ENCODE measurements at regions not wholly inside any gene's neighbourhood (a gene's known extent, or its start where the extent isn't known, plus 50 kb on each side); places are given as distances from the start of the nearest gene placed in this dataset.

DNA sequence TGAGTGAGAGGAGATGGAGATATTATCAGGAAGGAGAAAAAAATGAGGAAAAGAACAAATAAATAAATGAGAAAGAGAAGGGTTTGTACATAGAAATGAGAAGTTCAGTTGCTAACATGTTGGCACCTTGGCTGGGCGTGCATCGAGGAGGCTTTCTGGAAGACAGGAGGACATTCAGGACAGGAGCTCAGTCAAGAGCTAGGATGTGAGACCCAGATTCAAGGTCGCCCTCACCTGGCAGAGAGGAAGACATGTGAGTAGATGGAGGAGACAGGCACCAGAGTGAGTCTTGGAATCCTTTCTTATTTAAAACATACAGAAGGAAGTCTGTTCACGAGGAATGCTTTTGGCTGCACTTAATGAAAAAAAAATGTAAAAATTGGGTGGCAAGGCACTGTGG, 640.9 kb downstream of the NPHP4 start:
- no peak for DNase-seq

DNA sequence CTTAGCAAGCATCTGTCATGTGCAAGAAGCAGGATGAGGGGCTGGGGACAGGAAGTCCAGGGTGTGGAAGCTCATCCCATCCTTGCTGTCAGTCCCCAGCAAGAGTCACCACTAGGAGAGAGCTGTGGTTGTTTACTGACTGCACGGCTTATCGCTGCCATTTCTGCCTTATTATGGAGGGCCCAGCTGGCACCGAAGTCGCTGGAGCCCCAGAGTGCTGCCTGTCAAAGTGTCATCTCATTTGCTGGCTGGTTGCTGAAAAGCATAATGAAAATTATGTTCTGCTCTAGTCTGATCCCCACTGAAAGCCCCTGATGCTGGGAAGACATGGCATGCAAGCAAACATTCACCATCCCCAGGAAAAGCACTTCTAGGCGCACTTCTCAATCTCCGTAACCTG, 642.7 kb downstream of the NPHP4 start:
- no peak for DNase-seq

DNA sequence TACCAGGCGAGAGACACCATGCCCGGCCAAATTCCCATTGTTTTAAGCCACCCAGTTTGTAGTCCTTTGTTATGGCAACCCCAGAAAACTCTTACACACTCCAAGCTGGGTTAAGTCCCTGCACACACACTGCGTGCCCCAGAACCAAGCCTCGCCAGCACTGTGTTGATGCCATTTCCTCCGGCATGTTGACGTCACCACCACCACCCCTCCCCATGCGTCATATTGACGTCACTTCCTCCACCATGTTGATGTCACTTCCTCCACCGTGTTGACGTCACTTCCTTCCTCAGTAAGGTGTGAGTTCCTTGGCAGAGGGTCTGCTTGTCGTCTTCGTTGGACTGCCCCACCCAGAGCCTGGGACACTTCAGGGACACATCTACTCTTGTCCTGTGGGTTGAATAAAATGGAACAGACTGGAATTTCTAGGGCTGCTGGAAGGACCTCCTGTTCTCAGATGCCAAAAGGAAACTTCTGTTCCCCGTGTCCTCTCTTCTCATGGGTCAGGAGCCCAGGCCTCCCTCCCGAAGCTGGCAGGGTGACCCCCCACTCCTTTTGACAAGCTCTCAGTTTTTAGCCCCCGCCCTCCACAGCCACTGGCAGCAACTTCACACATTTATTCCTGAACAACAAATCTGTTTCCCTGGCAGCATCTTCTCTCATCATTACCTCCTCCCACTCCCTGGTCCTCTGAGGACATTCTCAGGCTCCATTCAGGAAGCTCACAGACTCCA, 643.3 kb downstream of the NPHP4 start:
- no peak for DNase-seq

- no peak for DNase-seq
Observed at GRCh38 chr1:5347726-5348125, 644.5 kb downstream of the NPHP4 start.

- DNase-seq = no peak
Observed at GRCh38 chr1:5345556-5345955, 646.7 kb downstream of the NPHP4 start.

GRCh38 chr1:5343256-5344020, 648.8 kb downstream of the NPHP4 start:
- DNase-seq = no peak

DNA sequence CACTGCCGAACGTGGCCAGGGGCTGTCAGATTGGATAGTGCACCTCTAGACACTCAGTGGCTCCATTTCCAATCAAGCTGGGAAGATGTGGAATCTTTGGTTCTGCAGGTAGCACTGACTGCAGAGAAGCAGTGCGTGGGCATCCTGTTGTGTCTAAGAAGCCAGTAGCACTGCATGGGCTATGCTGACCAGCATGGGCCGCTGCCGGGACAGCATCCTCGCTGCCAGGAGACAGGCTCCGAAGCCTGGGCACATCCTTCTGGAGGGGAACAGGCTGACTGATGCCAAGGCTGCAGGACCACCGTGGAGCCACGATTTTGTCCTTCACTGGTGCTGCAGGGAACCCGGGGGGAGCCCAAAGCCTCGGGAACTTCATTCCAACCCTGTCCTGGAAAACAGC, 649.4 kb downstream of the NPHP4 start:
- DNase-seq = no peak

DNA sequence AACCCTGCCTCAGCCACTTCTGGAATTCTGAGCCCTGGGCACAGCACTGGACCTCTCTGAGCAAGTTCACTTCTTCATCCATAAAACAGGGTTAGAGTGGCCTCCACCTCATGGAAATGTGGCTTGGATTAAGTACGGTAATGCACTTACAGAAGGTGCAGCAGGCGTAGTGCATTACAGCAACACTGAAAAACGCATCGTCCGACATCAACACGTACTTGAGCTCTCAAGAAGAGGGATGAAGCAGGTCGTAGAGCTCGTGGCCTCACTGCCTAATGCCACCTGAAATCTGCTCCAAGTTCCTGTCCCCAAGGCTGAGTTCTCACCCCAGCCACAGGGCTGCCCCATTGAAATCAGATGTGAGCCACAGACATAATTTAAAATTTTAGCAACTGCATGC, 650.1 kb downstream of the NPHP4 start:
- DNase-seq = no peak

GRCh38 chr1:5341471-5341870, 650.8 kb downstream of the NPHP4 start:
- no peak for DNase-seq

DNA sequence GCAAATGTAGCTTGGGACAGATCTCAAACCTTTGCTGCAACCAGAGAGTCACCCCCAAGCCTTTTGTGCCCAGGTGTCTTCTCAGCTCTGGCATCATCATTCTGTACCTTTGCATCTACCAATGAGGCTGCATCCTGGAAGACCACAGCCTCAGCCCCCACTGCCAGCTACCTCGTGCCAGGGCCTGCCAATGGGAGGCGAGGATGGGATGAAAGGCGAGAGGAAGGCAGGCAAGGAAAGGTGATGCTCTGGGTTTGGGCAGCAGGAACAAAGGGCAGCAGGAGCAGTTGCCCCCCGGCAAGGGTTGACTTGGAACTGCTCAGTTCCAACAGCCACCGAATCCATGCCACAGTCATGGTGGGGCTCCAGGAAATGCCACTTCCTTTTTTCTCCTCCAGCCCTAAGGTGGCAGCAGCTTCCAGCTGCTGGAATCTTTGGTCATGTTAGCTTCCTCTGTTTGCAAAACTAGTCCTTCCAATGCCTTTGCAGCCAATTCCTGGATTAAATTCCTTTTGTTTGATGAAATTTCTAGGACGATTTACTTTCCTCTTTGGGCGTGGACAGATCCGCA, 651.6 kb downstream of the NPHP4 start:
- DNase-seq = no peak

GRCh38 chr1:5338466-5338865, 653.8 kb downstream of the NPHP4 start:
- DNase-seq = no peak

DNA sequence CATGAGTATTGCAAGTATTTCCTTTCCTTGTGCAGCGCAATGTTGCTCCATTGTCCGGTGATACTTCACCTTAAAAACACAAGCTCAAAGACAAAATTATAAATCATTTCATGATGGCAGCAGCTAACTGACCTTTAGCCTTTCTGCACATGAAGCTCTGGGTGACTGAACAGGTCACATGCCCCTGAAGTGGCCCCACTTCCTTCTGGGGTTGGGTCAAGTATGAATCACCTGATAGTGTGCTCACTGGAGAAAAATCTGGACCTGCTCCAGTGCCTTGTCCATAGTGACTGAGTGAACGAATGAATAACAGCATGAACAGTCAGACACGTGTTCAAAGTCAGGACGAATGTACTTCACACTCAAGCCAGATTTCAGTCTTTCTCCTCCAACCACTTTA, 658.9 kb downstream of the NPHP4 start:
- no peak for DNase-seq

DNA sequence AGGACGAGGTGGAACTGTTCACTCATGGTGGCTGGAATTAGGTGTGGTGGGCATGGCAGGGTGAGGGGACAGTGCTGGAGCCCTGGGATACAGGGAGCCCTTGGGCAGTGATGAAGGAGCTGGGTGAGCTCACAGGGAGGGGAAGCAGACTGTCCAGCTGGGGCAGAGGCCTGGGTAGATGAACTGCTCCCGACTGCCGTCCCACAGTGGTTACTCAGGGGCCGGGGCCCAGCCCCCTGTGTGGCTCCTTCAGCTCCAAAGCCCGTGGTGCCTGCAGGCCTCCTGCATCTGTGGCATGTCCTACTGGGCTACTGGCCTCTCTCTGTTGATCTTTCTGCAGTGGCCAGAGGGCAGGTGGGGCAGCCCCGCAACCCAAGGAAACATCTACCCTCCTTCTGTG, 661.1 kb downstream of the NPHP4 start:
- no peak for DNase-seq

DNA sequence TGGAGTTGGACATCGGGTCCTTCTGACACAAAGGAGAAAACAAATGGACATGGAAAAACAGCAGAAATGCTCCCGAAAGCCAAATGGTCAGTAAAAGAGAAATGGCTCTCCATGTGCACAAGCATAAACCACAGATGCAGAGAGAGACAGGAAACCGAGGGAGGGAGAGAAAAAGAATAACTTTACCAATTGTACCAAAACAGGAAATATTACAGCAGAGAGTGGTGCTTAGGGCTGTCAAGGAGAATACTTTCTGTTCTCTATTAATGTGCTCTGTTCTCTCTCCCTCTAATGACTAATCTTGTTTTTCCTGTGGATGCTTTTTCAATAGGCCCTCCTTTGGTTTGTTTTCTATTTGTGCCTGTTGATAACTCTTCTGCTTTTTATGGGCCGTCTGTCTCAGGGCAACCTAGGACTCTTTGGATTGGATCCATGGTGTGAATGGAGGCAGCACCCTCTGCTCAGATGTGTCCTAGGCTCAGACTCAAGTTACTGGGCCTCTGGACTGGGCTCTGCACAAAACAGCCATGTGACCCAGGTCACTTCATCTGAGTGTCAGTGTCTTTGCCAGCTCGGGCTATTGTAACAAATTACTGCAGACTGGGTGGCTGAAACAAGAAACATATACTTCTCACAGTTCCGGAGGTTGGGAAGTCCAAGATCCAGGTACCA, 663.0 kb downstream of the NPHP4 start:
- DNase-seq = no peak

GRCh38 chr1:5324883-5325282, 667.3 kb downstream of the NPHP4 start:
- no peak for DNase-seq

- no peak for DNase-seq
Observed at GRCh38 chr1:5318143-5318816, 663.9 kb downstream of the AJAP1 start.

DNA sequence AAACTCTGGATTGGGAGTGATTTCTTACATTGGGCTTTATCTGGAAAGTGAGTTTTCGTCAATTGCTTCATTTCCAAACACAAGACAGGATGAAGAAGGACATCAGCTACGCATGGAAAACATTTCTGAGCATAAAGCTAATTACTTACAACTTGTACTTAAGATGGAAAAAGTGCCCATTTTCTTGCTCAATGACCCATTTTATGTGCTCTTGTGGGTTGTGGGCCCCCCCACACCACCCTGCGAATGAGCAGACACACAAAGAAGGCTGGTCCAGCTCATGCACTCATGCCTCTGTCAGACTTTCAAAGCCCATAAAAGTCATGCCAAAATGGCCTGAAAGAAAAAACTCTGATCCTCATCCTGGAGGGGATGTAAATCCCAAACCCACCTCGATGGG, 663.0 kb downstream of the AJAP1 start:
- no peak for DNase-seq

DNA sequence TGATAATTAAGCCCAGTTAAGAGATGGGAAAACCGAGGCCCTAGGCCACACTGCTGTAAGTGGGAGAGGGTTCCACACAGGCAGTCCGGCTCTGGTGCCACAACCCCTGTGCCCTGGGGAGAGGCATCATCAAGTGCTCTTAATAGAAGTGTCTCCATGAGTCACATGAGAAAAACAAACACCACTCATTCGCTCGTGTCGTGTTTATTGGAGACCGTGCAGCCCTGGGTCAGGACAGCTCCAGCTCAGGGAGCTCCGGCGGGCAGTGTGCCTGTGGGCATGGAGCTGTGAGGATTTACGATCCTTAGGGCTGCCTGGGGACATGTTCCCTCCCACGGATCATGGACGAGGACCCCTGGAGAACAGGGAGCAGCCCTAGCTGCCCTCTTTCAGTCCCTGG, 658.5 kb downstream of the AJAP1 start:
- DNase-seq = no peak

DNA sequence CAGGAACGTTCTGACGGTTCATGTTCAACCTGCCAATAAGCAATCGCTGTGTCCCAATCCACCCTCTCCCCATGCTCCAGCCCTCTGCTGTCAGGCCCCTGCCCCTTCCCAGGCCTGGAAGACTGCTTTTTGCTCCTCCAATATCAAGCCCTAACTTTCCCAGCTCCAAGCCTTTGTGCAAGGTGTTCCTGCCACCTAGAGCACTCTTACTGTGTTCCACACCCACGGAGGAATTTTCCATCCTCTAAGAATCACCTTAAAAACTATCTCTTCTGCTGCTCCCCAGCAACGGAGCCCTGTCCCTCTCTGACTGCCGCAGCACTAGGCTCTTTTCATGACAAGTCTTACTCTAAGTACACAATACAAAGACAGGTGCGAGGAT, 657.9 kb downstream of the AJAP1 start:
- no peak for DNase-seq

- no peak for DNase-seq
Observed at GRCh38 chr1:5311634-5312292, 657.4 kb downstream of the AJAP1 start.

- DNase-seq = no peak
Observed at GRCh38 chr1:5311147-5311546, 656.7 kb downstream of the AJAP1 start.

GRCh38 chr1:5308249-5308648, 653.8 kb downstream of the AJAP1 start:
- no peak for DNase-seq

DNA sequence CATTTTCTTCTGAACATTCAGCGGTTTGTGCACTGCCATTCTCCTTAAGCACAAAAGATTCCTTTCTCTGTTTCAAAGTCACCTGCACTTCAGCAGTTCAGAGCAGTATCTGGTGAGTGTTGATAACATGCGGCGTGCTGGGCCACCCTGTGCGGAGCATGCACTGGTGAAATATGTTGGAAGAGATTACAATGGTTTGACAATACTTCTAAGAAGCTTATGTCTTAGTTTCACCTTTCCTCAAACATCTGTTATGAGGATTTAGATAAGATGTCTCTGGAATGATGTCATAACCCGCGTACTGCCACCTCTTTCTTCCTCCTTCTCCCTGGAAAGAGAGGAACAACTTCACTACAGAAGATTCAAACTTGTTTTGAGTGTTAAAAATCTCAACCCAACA, 650.3 kb downstream of the AJAP1 start:
- DNase-seq = no peak

All from NK-92 treated with Interleukin-12 subunit alpha and Interleukin-12 subunit beta, amount 100 ng/mL, for 24 hours (cell line).